ENCODE measurements at regions not wholly inside any gene's neighbourhood (a gene's known extent, or its start where the extent isn't known, plus 50 kb on each side); places are given as distances from the start of the nearest gene placed in this dataset.

DNA sequence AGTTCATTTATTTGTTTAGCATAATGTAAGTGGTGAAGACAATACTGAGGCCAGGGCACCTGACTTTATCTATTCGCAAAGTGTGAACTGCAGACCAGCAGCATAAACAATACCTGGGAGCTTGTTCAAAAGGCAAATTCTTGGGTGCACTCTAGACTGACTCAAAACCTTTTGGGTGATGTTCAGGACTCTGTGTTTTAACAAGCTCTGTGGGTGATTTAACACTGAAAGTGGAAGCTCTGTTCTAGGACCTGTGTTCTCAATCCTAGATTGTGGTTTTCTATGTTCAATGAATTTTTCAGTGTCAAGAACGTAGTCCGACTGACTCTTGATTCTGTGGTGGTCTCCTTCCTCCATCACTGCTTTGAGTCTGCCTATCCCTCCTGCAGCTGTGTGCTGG is 71.9 kb downstream of the GPR88 start:
- TF ChIP-seq, protein P1, sequence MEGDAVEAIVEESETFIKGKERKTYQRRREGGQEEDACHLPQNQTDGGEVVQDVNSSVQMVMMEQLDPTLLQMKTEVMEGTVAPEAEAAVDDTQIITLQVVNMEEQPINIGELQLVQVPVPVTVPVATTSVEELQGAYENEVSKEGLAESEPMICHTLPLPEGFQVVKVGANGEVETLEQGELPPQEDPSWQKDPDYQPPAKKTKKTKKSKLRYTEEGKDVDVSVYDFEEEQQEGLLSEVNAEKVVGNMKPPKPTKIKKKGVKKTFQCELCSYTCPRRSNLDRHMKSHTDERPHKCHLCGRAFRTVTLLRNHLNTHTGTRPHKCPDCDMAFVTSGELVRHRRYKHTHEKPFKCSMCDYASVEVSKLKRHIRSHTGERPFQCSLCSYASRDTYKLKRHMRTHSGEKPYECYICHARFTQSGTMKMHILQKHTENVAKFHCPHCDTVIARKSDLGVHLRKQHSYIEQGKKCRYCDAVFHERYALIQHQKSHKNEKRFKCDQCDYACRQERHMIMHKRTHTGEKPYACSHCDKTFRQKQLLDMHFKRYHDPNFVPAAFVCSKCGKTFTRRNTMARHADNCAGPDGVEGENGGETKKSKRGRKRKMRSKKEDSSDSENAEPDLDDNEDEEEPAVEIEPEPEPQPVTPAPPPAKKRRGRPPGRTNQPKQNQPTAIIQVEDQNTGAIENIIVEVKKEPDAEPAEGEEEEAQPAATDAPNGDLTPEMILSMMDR (IDR thresholded peaks at IDR 0.05) = no peak
- no peak for TF ChIP-seq POLR2A (IDR thresholded peaks at IDR 0.05)
